HS-27A (cell line): ENCODE measurements at regions not wholly inside any gene's neighbourhood (a gene's known extent, or its start where the extent isn't known, plus 50 kb on each side); places are given as distances from the start of the nearest gene placed in this dataset.
"Not testable (repeated sequence)": the region's sequence is repeated elsewhere in the genome, so short reads cannot be mapped to it uniquely, and the experiment has no call there.

Source experiments
- DNase-seq: peaks from one replicate; pipeline ENCODE4 v3.0.0-alpha.2; 2012; ENCODE audit warnings: low read depth, missing footprints

GRCh38 chr6:149239573-149240209, 77.8 kb upstream of the TAB2 start:
- DNase-seq, result no peak

DNA sequence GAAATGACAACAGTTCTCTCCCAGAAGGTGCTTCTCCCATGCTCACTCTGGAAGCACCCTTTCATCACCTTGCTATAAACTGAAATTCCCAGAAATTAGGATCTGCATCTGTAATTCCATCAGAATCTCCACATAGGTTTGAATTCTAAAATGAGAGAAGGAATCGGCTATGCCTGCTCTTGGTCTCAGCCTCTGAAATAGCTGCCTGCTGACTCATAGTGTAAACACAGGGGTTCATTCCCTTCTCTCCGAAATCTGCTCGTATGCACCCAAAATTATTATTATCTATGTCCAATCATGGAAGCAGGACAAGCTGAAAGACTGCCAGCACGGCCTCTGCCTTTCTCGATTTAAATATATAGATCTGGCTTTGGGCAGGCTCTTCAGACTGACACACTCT, 74.6 kb upstream of the TAB2 start:
- DNase-seq, result no peak

DNA sequence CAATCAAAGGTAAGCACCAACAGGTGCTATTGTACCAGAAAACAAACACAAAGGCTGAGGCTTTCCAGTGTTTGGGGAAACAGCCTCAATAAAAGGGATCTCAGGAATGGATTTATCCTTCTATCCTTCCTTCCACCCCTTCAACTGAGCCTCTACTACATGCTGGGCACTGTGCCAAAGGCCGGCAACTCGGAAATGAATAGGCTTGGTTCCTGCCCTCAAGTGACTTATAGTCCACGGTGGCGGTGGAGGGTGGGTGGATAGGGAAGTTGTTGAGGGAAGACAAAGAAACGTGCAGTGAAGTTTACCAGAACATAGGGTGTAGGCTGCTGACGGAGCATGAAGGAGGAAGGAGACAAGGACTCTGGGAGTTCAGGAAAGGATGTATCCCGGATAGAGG, 73.4 kb upstream of the TAB2 start:
- no peak for DNase-seq

GRCh38 chr6:149246691-149247384, 70.7 kb upstream of the TAB2 start:
- DNase-seq, result no peak

DNA sequence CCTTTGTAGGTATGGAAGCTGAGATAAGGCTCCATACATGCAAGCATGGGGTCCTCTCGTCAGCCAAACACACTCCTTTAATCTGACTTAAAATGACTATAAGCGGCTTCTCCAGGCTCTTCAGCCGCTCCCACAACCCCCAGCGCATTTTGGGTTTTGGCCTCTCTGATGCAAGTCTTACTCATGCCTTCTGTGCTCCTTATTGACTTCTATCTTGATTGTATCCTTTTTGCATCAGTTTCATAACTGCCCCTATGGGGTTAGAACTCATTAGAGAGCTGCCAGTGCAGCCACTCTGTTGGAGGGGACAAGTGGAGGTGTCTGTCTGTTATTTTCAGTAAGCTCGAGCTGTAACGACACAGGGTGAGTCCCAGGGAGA, 70.1 kb upstream of the TAB2 start:
- no peak for DNase-seq

GRCh38 chr6:149248263-149248662, 69.2 kb upstream of the TAB2 start:
- DNase-seq, result not testable (repeated sequence)

DNA sequence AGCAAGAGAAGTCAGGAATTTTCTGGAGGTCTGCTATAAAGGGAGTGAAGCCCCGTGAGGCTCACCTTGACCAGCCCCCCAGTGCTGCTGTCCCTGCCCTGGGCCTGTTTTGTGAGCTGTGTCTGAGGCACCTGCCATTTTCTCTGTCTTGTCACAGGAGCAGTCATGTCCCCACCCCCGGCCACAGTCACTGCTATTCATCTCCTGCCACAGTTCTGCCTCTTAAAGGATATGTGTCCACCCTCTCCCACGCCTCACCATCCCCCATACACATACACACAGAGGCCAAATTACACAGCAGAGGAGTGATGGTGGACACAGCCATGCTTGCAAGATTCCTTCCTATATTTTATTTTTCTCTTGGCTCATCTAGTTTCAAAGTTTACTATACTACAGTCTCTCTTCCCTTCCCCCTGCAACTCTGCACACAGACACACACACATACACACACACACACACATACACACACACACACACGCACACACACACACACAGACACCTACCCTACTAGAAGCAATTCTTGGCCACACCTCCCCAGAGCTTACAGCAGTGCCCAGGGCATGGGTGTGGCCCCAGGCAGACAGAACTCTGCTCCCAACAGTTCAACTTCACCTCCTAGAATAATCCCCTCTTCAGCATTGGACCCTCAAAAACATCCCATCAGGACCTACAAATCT, 68.7 kb upstream of the TAB2 start:
- no peak for DNase-seq

GRCh38 chr6:149249370-149250357, 67.8 kb upstream of the TAB2 start:
- DNase-seq, result no peak

- no peak for DNase-seq
Observed at GRCh38 chr6:149250951-149251350, 66.6 kb upstream of the TAB2 start.

DNA sequence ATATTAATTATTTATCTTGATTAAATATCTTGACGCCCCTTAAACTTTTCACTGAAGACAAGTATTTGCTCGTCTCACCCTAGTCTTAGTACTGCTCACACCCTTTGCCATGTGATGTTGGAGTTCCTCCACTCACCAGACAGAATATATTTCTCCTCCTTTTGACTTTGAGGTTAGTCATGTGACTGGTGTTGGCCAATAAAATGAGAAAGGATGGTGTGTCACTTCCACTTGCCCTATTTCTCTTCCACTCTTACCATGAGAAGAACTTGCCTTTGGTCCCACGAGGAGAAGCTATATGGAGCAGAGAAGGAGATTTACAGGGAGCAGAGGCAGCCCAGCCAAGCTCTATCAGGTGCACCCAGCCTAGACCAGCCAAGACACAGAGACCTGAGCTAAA, 64.9 kb upstream of the TAB2 start:
- no peak for DNase-seq

GRCh38 chr6:149254253-149254652, 63.3 kb upstream of the TAB2 start:
- no peak for DNase-seq

DNA sequence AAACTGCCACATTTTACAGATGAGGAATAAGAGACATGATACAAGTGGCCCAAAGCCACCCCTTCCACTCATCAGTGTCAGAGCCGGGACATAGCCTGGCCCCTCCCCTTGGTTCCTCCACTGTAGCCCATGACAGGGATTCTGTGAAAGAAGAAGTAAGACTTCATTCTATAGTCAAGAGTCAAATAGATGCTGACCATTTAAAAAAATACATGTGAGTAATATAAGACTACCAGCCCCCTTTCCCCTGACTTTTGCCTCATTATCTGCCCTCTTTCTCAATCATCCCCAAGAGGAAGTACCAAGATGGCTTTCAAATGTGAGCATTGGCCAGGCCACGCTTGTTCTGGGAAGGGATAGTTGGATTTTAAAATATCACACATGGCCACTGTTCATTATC, 57.8 kb upstream of the TAB2 start:
- no peak for DNase-seq

DNA sequence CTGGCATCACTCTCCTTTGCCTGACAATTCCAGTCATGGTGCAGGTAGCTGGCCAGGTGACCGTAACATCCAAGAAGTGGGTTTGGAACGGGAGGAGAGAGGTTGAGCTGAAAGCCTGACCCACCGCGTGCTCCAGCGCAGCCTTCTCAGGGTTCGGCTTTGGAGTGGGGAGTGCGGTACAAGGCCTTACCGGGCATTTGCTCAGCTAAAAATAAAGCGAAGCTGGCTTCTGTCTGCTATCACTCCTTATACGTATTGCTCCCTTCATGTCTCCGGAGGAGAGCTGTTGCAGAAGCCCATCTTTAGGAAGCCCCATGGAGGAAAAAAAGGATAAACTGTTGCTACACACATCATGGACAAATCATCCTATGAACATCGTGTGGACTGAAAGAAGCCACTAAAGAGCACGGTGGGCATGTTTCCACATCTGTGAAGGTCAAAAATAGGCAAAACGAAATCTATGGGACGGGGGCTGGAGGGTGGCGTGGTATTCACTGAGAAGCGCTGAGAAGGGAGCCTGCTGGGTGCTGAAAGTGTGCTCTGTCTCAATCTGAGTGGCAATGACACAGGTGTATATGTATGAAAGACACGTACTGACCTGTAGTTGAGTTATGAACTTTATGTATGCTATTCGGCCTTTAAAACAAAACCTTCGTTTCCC, 57.2 kb upstream of the TAB2 start:
- no peak for DNase-seq

- DNase-seq, result no peak
Observed at GRCh38 chr6:149261364-149262040, 56.0 kb upstream of the TAB2 start.

DNA sequence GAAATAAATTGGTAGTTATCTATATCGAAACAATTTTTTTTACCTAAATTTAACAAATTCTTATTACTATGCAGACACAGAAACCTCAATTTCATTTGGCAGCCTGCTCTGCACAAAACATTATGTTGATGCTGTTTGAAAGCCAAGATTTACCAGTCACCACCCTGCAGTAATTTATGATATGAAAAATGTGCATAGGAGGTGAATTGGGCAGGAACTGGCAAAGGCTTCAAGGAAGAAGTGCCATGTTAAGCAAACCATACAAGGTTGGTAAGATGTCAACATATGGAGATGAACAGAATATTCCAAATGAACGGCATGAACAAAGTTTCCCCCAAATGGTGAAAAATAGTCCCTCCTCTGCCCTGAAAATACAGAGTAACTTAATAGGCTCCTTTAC, 54.2 kb upstream of the TAB2 start:
- DNase-seq, result no peak

DNA sequence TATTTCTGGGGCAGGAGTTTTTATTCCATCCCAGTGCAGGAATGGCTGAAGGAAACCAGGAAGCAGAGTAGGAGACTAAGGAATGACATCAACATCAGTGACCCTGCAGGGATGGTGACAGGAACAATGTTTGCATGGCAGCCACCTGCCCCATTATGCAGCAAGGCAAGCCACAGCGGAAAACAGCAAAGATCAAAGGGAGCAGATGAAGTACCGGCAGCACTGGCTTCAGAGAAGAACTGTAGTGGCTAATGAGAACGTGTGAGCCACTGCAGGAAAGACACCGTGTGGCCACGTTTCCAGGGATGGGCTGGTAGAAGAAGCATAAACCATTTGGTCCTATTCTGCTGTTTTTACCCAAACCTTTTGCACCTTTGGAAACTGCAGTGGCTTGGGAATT, 52.9 kb upstream of the TAB2 start:
- DNase-seq, result no peak

DNA sequence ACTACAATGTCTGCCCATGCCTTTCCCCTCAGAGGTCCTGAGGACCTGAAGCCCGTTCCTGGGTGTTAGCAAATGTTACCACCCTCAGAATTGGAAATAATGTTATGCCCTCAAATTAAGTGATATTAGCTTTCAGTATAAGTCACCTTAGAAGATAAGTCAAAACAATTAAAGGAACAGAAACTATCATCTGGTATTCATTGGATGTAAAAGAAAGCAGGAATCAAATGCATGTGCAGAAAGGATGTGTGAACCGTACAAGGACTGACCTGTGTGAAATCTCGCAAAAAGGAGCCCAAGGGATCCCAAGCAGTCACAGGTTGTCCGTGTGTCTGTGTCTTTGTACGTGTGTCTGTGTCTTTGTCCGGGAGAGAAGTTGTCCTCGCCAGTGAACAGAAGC, 51.6 kb upstream of the TAB2 start:
- no peak for DNase-seq

DNA sequence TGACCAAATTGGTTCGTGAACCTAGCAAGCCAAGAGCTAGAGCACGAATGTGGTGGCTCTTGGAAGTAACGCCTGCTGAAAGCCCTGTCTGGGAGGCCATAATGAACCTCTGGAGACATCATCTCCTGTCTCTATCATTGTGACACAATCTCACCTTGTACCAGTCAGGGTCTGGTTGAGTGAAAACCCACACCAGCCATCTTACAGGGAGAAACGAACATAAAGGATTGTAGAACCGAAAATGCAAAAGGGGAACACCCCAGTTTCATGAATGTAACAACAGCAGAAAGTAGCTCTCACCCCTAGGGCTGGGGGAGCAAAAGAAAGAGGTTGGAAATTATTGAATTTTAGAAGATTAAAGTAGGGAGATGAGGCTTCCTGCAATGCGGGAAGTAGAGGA, 50.9 kb upstream of the TAB2 start:
- no peak for DNase-seq

DNA sequence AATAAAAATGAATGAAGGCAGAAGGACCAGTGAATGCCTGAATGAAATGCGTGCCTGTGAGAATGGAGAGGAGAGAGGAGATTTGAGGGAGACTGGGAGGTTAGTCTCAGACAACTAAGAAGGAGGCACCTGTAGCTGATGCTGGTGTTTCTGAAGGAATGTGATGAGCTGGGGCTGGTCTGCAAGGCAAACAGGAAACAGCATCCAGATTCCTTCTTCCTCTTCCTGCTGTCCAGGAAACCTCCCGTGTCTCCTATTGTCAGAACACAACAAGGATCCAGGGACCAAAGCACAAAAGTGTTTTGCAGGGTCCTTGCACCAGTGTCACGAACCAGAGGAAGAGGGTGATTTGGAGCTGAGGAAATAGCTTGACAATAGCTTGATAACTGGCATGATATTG, 50.4 kb upstream of the TAB2 start:
- DNase-seq, result no peak

GRCh38 chr6:149267513-149268043, 49.9 kb upstream of the TAB2 start:
- no peak for DNase-seq
